Kidney (tissue), 13 donors: ENCODE measurements at regions not wholly inside any gene's neighbourhood (a gene's known extent, or its start where the extent isn't known, plus 50 kb on each side); places are given as distances from the start of the nearest gene placed in this dataset.
"Not testable (repeated sequence)": the region's sequence is repeated elsewhere in the genome, so short reads cannot be mapped to it uniquely, and the experiment has no call there.

ENCODE experiments used
- DNase-seq, 5 donors: peaks; one replicate each; pipeline ENCODE4 v3.0.0-alpha.2; 2013 to 2020
- FAIRE-seq: peaks from 2 replicates; lab custom pipeline; 2012; peaks lifted over from hg19 to GRCh38; lab: Jason Lieb, UNC
- H3K27ac ChIP-seq, 2 donors: one replicate each; pipeline ENCODE4 v1.7.0; 2013; ENCODE audit warnings: low read depth in 2 of 2, low read length in 2 of 2, inconsistent platforms in 1 of 2
- H3K27me3 ChIP-seq: one replicate; pipeline ENCODE4 v1.7.1; 2013; ENCODE audit warnings: low read length, inconsistent platforms; ENCODE audit not compliant: control insufficient read depth, insufficient read depth
- H3K36me3 ChIP-seq, 3 donors: one replicate each; pipeline versions ENCODE4 v1.7.0 to v1.7.1; 2013; ENCODE audit warnings: low read length in 3 of 3, control low read depth in 1 of 3, inconsistent platforms in 1 of 3; ENCODE audit not compliant: insufficient read depth in 3 of 3, control insufficient read depth in 2 of 3
- H3K4me1 ChIP-seq, 3 donors: one replicate each; pipeline versions ENCODE4 v1.7.0 to v1.7.1; 2013; ENCODE audit warnings: low read length in 3 of 3, inconsistent platforms in 1 of 3, low read depth in 1 of 3; ENCODE audit not compliant: control insufficient read depth in 2 of 3, insufficient read depth in 2 of 3
- H3K4me3 ChIP-seq, 3 donors: one replicate each; pipeline versions ENCODE4 v1.7.0 to v1.8.1; 2013; ENCODE audit warnings: low read length in 3 of 3, control low read depth in 1 of 3, inconsistent platforms in 1 of 3
- H3K9ac ChIP-seq, 3 donors: one replicate each; pipeline versions ENCODE4 v1.7.0 to v1.7.1; 2013; ENCODE audit warnings: low read length in 3 of 3, control low read depth in 1 of 3, inconsistent platforms in 1 of 3
- H3K9me3 ChIP-seq, 3 donors: one replicate each; pipeline versions ENCODE4 v1.7.0 to v1.7.1; 2013; ENCODE audit warnings: low read length in 3 of 3, control low read depth in 1 of 3, inconsistent platforms in 1 of 3; ENCODE audit not compliant: control insufficient read depth in 2 of 3, insufficient read depth in 1 of 3
- intact Hi-C: fragments of 100-400 bp; cut with DNase I; formaldehyde crosslinking; loops from one replicate; pipeline ENCODE4 v1.11.1; 2022
- TF ChIP-seq, protein P1 (sequence below): IDR thresholded peaks from 3 replicates; pipeline ENCODE4 v1.5.1; 2012; ENCODE audit warnings: mild to moderate bottlenecking, moderate library complexity, borderline replicate concordance; ENCODE audit not compliant: insufficient read depth; ENCODE audit errors: extremely low read depth
- donor health status: control.
- donor health status: control.
- donor health status: control.
- donor health status: control.
- donor health status: control.
- donor health status: DM: yes; HTN: yes; CAD: no.
- donor health status: Normal renal cell carcinoma (clear cell type).

DNA sequence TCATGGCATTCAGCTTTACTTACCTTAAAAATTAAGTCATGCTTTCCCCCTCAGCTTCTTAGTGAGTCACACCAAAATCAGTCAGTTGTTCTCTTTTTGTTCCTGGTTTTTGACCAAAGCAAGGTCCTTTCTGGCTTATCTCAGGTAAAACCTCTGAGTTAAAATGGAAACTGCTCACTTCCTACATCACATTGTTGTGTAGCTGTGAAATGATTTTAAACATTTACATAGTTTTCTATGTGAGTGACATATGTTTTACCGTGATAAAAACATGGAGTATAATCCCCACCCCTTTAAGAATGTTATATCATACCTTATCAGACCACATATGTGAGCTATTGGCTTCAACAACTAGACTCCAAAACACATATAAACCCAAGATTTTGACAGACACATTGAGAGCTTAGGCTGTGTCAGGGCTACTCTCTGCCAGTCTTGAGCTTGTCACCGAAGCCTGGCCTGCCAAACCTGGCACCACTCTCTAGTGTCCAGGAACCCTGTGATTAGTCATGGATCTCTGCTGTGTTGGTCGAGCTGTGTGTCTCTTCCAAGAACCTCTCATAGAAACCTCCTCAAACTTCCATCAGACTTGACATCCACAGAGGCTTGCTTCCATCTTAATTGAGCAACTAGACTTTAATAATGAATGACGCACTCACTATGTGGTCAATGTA is 113.7 kb upstream of the FOXN2 start:
- Histone ChIP-seq H3K4me1 (no peaks in the 10 kb centered on the region), H3K9ac (no peak overlapping the region), H3K27me3 (no peaks in the 10 kb centered on the region), H3K36me3 (no peaks in the 10 kb centered on the region), H3K9me3 (no peaks in the 10 kb centered on the region), H3K27ac (no peak overlapping the region), H3K4me3 (no peak overlapping the region)
- no peak for FAIRE-seq
- TF ChIP-seq, protein P1, sequence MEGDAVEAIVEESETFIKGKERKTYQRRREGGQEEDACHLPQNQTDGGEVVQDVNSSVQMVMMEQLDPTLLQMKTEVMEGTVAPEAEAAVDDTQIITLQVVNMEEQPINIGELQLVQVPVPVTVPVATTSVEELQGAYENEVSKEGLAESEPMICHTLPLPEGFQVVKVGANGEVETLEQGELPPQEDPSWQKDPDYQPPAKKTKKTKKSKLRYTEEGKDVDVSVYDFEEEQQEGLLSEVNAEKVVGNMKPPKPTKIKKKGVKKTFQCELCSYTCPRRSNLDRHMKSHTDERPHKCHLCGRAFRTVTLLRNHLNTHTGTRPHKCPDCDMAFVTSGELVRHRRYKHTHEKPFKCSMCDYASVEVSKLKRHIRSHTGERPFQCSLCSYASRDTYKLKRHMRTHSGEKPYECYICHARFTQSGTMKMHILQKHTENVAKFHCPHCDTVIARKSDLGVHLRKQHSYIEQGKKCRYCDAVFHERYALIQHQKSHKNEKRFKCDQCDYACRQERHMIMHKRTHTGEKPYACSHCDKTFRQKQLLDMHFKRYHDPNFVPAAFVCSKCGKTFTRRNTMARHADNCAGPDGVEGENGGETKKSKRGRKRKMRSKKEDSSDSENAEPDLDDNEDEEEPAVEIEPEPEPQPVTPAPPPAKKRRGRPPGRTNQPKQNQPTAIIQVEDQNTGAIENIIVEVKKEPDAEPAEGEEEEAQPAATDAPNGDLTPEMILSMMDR = no peak
- intact Hi-C loops = no loop called here
- no peak for DNase-seq

DNA sequence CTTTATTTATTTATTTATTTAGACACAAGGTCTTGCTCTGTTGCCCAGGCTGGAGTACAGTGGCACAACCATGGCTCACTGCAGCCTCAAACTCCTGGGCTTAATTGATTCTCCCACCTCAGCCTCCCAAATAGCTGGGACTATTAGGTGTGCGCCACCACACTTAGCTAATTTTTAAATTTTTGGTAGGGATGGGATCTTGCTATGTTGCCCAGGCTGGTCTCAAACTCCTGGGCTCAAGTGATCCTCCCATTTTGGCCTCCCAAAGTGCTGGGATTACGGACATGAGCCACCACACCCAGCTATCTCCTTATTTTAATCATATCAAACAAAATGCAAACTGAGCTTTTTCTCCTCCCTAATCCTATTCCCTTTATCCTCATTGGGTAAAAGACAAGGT is 113.0 kb upstream of the FOXN2 start:
- H3K4me3 ChIP-seq, DNase-seq, FAIRE-seq, H3K27me3 ChIP-seq, H3K36me3 ChIP-seq, H3K27ac ChIP-seq, intact Hi-C loops, H3K4me1 ChIP-seq, H3K9me3 ChIP-seq, H3K9ac ChIP-seq: not testable (repeated sequence)

- no peak overlapping the region for H3K9ac ChIP-seq
- intact Hi-C loops = no loop called here
- no peaks in the 10 kb centered on the region for H3K27me3 ChIP-seq
- no peak overlapping the region for H3K27ac ChIP-seq
- H3K36me3 ChIP-seq = no peaks in the 10 kb centered on the region
- no peak overlapping the region for H3K4me3 ChIP-seq
- TF ChIP-seq, protein P1 = no peak
- DNase-seq (no peak), FAIRE-seq (no peak)
- no peaks in the 10 kb centered on the region for H3K4me1 ChIP-seq
- no peaks in the 10 kb centered on the region for H3K9me3 ChIP-seq
Observed at GRCh38 chr2:48202863-48203642, 111.4 kb upstream of the FOXN2 start.

GRCh38 chr2:48203668-48204067 is 110.8 kb upstream of the FOXN2 start:
- no peaks in the 10 kb centered on the region for H3K4me1 ChIP-seq
- TF ChIP-seq, protein P1 = no peak
- no peak overlapping the region for H3K9ac ChIP-seq
- no peak overlapping the region for H3K4me3 ChIP-seq
- no peak for DNase-seq
- H3K36me3 ChIP-seq = no peaks in the 10 kb centered on the region
- intact Hi-C loops = no loop called here
- no peaks in the 10 kb centered on the region for H3K9me3 ChIP-seq
- no peaks in the 10 kb centered on the region for H3K27me3 ChIP-seq
- FAIRE-seq = no peak
- no peak overlapping the region for H3K27ac ChIP-seq
